Naive thymus-derived CD4-positive, alpha-beta T cell (primary cell): ENCODE measurements at regions not wholly inside any gene's neighbourhood (a gene's known extent, or its start where the extent isn't known, plus 50 kb on each side); places are given as distances from the start of the nearest gene placed in this dataset.
"Not testable (repeated sequence)": the region's sequence is repeated elsewhere in the genome, so short reads cannot be mapped to it uniquely, and the experiment has no call there.

Experiments used
- ATAC-seq: fragments of 150-1000 bp; cut with Tn5 transposase; 2 replicates; pipeline ENCODE4 v1.10.0; 2021; ENCODE audit warnings: mild to moderate bottlenecking, moderate library complexity
- CTCF ChIA-PET: fragments of 350-600 bp; sonication (Branson Sonifier 250); formaldehyde crosslinking; loops from one replicate; lab custom pipeline; 2021; ENCODE audit warnings: antibody characterized with exemption; lab: Charles Lee
- POLR2A ChIA-PET: fragments of 350-600 bp; sonication (Branson Sonifier 250); formaldehyde crosslinking; loops from one replicate; lab custom pipeline; 2021; ENCODE audit warnings: antibody characterized with exemption, inconsistent platforms; lab: Charles Lee
- DNase-seq, 9 donors: peaks; one replicate each; pipeline versions ENCODE4 v3.0.0 to v3.0.0-alpha.2; 2020 to 2022; ENCODE audit warnings: mixed read lengths in 1 of 9
- H3K27ac ChIP-seq: one replicate; pipeline ENCODE4 v1.7.0; 2013; ENCODE audit warnings: mild to moderate bottlenecking, low read depth, low read length, moderate library complexity
- H3K27me3 ChIP-seq, 2 donors: one replicate each; pipeline ENCODE4 v1.7.0; 2013; ENCODE audit warnings: low read length in 2 of 2, mild to moderate bottlenecking in 2 of 2, moderate library complexity in 2 of 2; ENCODE audit not compliant: control insufficient read depth in 2 of 2, insufficient read depth in 2 of 2
- H3K36me3 ChIP-seq, 3 experiments: 1 replicate in 2 of 3; 2 replicates in 1 of 3; pipeline ENCODE4 v1.7.0; 2013; ENCODE audit warnings: low read length in 3 of 3, mild to moderate bottlenecking in 3 of 3, moderate library complexity in 1 of 3; ENCODE audit not compliant: insufficient read depth in 3 of 3, control insufficient read depth in 2 of 3
- H3K4me1 ChIP-seq, 2 donors: one replicate each; pipeline ENCODE4 v1.7.0; 2013; ENCODE audit warnings: low read length in 2 of 2, mild to moderate bottlenecking in 2 of 2, moderate library complexity in 1 of 2; ENCODE audit not compliant: control insufficient read depth in 2 of 2, insufficient read depth in 2 of 2
- H3K4me3 ChIP-seq: 2 replicates; pipeline ENCODE4 v1.7.0; 2013; ENCODE audit warnings: mild to moderate bottlenecking, low read length
- H3K9me3 ChIP-seq, 3 experiments: 1 replicate in 2 of 3; 2 replicates in 1 of 3; pipeline ENCODE4 v1.7.0; 2013; ENCODE audit warnings: low read length in 3 of 3; ENCODE audit not compliant: control insufficient read depth in 2 of 3
- H3K27ac Mint-ChIP-seq, 9 donors: one replicate each; pipeline ENCODE4 v1.8.0; 2020 to 2022; ENCODE audit warnings: mixed read lengths in 9 of 9, mild to moderate bottlenecking in 8 of 9, moderate library complexity in 5 of 9, inconsistent platforms in 2 of 9
- H3K27me3 Mint-ChIP-seq, 5 donors: one replicate each; pipeline ENCODE4 v1.8.0; 2021 to 2022; ENCODE audit warnings: mixed read lengths in 5 of 5, mild to moderate bottlenecking in 1 of 5
- H3K36me3 Mint-ChIP-seq, 5 donors: one replicate each; pipeline ENCODE4 v1.8.0; 2020 to 2022; ENCODE audit warnings: mixed read lengths in 5 of 5, mild to moderate bottlenecking in 3 of 5, inconsistent platforms in 1 of 5
- H3K4me1 Mint-ChIP-seq, 7 donors: one replicate each; pipeline ENCODE4 v1.8.0; 2020 to 2022; ENCODE audit warnings: mixed read lengths in 7 of 7, mild to moderate bottlenecking in 3 of 7, inconsistent platforms in 1 of 7
- H3K4me3 Mint-ChIP-seq, 10 donors: one replicate each; pipeline ENCODE4 v1.8.0; 2020 to 2022; ENCODE audit warnings: mild to moderate bottlenecking in 10 of 10, mixed read lengths in 10 of 10, moderate library complexity in 6 of 10, inconsistent platforms in 2 of 10
- H3K9me3 Mint-ChIP-seq, 11 donors: one replicate each; pipeline ENCODE4 v1.8.0; 2020 to 2022; ENCODE audit warnings: mixed read lengths in 11 of 11, mild to moderate bottlenecking in 4 of 11, inconsistent platforms in 1 of 11, moderate library complexity in 1 of 11
- intact Hi-C, 2 donors: fragments of 100-400 bp; cut with micrococcal nuclease; formaldehyde crosslinking; loops; one replicate each; pipeline ENCODE4 v1.15.1; 2023

DNA sequence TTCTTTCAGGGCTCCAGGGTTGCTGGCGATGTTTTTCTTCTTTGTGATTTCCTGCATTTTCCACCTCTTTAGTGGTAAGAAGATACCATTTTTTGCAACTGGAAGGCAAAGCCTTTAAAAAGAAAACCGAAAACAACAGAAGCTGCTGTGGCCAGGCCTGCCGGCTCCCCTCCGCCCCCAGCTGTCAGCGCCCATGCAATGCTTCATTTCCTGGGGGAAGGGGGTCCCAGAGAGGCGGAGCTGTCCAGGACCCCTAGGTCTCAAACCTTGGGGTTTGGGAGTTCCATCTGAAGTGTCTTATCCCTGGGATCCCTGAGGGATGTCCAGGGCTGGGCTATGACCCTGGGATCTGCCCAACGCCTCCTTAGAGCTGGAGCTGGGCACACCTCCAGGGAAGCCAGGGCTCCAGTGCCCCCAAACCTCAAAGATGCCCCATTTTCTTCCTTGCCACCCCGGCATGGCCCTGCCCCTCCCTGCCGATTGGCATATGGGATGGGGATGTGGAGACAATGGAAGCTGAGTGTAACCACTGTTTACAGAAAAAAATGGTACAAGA, 257.2 kb upstream of the MVB12B start:
- H3K27ac ChIP-seq: no peak overlapping the region
- intact Hi-C loops: no loop called here
- DNase-seq: no peak
- no peak for ATAC-seq
- no peaks in the 10 kb centered on the region for H3K36me3 Mint-ChIP-seq
- no peak overlapping the region for H3K4me3 ChIP-seq
- H3K4me3 Mint-ChIP-seq: no peak overlapping the region
- peaks cover 0 to 4% (median 0%) of the 10 kb centered on the region in 11 donors for H3K9me3 Mint-ChIP-seq
- H3K4me1 Mint-ChIP-seq: peaks cover 0 to 4% (median 0%) of the 10 kb centered on the region in 7 donors
- H3K27me3 ChIP-seq: no peaks in the 10 kb centered on the region
- H3K36me3 ChIP-seq: no peaks in the 10 kb centered on the region
- H3K27me3 Mint-ChIP-seq: peaks cover 2 to 40% (median 29%) of the 10 kb centered on the region in 5 donors
- no peaks in the 10 kb centered on the region for H3K9me3 ChIP-seq
- H3K4me1 ChIP-seq: no peaks in the 10 kb centered on the region
- POLR2A ChIA-PET: no interaction called here
- no peak overlapping the region for H3K27ac Mint-ChIP-seq
- CTCF ChIA-PET: no interaction called here

DNA sequence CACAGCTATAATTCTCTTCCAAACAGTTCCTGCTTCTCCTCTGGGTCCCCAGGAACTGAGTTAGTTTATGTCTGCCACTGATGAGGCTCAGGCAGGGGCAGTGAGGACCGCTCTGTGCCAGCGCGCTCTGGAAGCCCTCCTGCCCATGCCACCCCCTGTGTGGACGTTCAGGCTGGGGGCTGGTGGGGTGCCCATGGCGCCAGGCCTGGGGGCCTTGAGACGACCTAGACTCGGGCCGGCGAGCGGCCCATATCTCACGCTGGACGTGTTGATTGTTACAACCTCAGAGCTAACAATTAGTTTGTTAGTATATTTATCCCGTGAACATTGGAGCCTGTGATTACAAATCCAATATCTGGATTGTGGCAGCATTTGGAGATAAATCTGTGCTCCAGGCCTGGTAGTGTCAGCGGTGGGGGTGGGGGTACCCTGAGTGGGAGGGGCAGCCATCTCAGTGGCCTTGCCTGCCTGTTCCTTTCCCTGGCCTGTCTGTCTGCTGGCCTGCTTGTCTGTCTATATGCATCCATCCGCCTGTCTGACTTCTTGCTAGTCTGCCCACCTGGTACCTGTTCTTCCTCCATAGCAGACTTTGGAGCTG, 256.5 kb upstream of the MVB12B start:
- Histone ChIP-seq H3K9me3 (no peaks in the 10 kb centered on the region), H3K4me1 (no peaks in the 10 kb centered on the region), H3K4me3 (no peak overlapping the region), H3K27me3 (no peaks in the 10 kb centered on the region), H3K27ac (no peak overlapping the region), H3K36me3 (no peaks in the 10 kb centered on the region)
- DNase-seq (no peak), ATAC-seq (no peak)
- intact Hi-C loops: no loop called here
- H3K36me3 Mint-ChIP-seq: no peaks in the 10 kb centered on the region
- peaks cover 2 to 40% (median 25%) of the 10 kb centered on the region in 5 donors for H3K27me3 Mint-ChIP-seq
- peaks cover 0 to 4% (median 0%) of the 10 kb centered on the region in 11 donors for H3K9me3 Mint-ChIP-seq
- CTCF ChIA-PET: interaction anchor here (0.6 kb wide), 1 partner anchor 143 kb away, joined by 3 read pairs; no protein-coding TSS in a partner anchor
- no peak overlapping the region for H3K27ac Mint-ChIP-seq
- H3K4me1 Mint-ChIP-seq: peaks cover 0 to 4% (median 0%) of the 10 kb centered on the region in 7 donors
- POLR2A ChIA-PET: no interaction called here
- no peak overlapping the region for H3K4me3 Mint-ChIP-seq

DNA sequence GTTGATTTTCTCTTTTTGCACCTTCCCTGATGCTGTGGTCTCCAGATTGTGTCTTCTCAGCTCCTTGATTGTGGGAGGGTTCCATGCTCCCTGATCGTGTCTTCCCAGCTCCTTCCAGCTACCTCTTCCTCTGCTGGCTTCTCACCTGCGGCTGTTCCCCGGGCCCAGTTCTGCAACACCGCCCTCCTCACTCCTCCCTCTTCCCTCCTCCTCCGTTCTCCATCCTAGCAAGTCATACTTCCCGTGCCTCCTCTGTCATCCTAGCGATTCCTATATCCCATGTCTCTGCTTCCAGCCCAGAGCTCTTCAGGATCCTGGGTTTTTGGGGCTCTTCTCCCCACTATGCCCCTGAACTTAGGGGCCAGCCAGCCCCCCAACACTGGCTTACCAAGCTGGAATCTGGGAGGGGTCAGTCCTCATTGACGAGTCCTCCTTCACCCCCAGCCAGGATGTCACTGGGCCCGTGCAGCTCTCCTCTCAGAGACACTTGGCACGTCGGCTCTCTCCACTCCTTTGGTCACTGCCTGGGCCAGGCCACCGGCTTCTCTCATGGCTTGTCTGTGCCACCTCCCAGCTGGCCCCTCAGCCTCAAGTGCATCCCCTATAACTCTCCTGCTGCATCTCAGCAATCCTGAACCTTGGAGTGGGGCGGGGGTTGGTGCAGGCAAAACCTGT, 255.4 kb upstream of the MVB12B start:
- ChIA-PET CTCF (no interaction called here), POLR2A (no interaction called here)
- Histone ChIP-seq H3K27me3 (no peaks in the 10 kb centered on the region), H3K4me1 (no peaks in the 10 kb centered on the region), H3K27ac (no peak overlapping the region), H3K36me3 (no peaks in the 10 kb centered on the region), H3K4me3 (no peak overlapping the region), H3K9me3 (no peaks in the 10 kb centered on the region)
- DNase-seq (no peak), ATAC-seq (no peak)
- Mint-ChIP-seq H3K36me3 (no peaks in the 10 kb centered on the region), H3K27ac (no peak overlapping the region), H3K4me1 (peaks cover 0 to 2% (median 0%) of the 10 kb centered on the region in 7 donors), H3K9me3 (peaks cover 0 to 4% (median 0%) of the 10 kb centered on the region in 11 donors), H3K27me3 (peaks cover 2 to 35% (median 19%) of the 10 kb centered on the region in 5 donors), H3K4me3 (no peak overlapping the region)
- intact Hi-C loops: no loop called here

DNA sequence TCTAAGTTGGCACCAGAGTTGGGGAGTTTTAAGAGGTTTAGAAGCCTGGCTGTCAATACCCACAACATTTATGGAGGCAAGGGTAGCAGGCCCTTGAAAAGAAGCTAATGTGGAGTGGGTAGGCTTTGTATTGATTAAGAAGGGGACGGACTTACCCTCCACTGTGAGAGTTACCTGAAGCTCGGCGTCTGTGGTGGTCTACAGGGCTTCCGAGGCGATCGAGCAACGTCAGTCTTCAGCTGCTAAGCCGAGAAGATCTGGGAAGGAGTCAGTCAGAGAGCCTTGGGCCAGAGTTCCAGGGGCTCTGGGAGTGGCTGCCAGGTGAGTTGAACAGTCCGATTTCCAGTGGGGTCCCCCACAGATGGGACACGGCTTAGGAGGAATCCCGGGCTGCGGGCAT, 249.0 kb upstream of the MVB12B start:
- DNase-seq, ATAC-seq, CTCF ChIA-PET, H3K4me1 ChIP-seq, H3K36me3 Mint-ChIP-seq, H3K9me3 Mint-ChIP-seq, intact Hi-C loops, H3K4me1 Mint-ChIP-seq, H3K9me3 ChIP-seq, H3K27ac ChIP-seq, H3K27me3 ChIP-seq, H3K4me3 ChIP-seq, H3K4me3 Mint-ChIP-seq, POLR2A ChIA-PET, H3K27ac Mint-ChIP-seq, H3K36me3 ChIP-seq: not testable (repeated sequence)
- H3K27me3 Mint-ChIP-seq: peaks cover 2 to 39% (median 21%) of the 10 kb centered on the region in 5 donors

DNA sequence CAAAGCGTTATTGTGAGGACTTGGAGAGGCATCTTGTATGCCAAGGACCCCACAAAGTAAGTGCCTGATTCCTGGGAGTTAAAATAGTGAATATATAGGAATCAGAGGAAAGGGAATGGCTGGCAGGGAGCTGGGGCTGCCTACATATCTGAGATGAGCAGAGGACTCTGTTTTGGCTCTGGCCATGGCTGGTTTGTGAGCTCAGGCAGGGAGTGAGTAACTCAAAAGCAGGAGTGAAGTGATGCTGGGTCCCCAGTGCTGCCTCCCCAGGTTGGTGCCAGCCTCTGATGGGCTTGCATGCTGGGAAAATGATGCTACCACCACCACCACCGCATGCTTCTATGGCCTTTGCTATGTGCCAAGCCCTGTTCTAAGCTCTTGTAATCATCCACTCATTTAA, 246.0 kb upstream of the MVB12B start:
- no peaks in the 10 kb centered on the region for H3K36me3 ChIP-seq
- intact Hi-C loops: no loop called here
- no peak for DNase-seq
- peaks cover 2 to 49% (median 32%) of the 10 kb centered on the region in 5 donors for H3K27me3 Mint-ChIP-seq
- H3K4me1 Mint-ChIP-seq: peaks cover 10 to 22% (median 18%) of the 10 kb centered on the region in 7 donors
- no peaks in the 10 kb centered on the region for H3K27me3 ChIP-seq
- POLR2A ChIA-PET: no interaction called here
- no peak overlapping the region for H3K27ac ChIP-seq
- H3K36me3 Mint-ChIP-seq: peaks cover 0 to 3% (median 0%) of the 10 kb centered on the region in 5 donors
- H3K4me3 ChIP-seq: no peak overlapping the region
- peaks cover 0 to 6% of the 10 kb centered on the region in 2 donors for H3K4me1 ChIP-seq
- no peak for ATAC-seq
- CTCF ChIA-PET: no interaction called here
- peaks cover 0 to 9% (median 4%) of the 10 kb centered on the region in 11 donors for H3K9me3 Mint-ChIP-seq
- no peak overlapping the region for H3K27ac Mint-ChIP-seq
- H3K9me3 ChIP-seq: no peaks in the 10 kb centered on the region
- no peak overlapping the region for H3K4me3 Mint-ChIP-seq

DNA sequence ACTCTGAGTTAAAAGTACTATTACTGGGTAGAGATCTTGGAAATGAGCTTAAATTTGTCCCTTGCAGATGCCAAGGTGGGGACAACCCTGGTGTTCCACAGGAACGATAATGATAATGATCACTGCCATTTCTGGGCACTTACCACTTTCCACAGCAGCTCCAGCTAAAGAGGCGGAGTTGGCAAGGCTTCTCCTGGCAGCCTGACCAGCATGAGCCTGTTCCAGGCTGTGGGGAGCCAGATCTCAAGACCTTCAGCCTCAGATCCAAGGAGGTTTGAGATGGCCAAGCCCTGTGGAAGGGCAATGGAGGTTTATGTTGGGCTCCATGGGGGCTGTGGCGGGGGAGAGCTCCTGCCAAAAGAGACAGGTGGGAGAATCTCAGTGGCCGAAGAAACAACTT, 244.9 kb upstream of the MVB12B start:
- Mint-ChIP-seq H3K4me1 (peaks cover 10 to 22% (median 18%) of the 10 kb centered on the region in 7 donors), H3K27ac (no peak overlapping the region), H3K36me3 (peaks cover 0 to 3% (median 0%) of the 10 kb centered on the region in 5 donors), H3K4me3 (no peak overlapping the region), H3K9me3 (peaks cover 0 to 9% (median 4%) of the 10 kb centered on the region in 11 donors), H3K27me3 (peaks cover 2 to 52% (median 32%) of the 10 kb centered on the region in 5 donors)
- Histone ChIP-seq H3K4me1 (peaks cover 0 to 6% of the 10 kb centered on the region in 2 donors), H3K4me3 (no peak overlapping the region), H3K27me3 (no peaks in the 10 kb centered on the region), H3K27ac (no peak overlapping the region), H3K36me3 (no peaks in the 10 kb centered on the region), H3K9me3 (no peaks in the 10 kb centered on the region)
- ChIA-PET CTCF (no interaction called here), POLR2A (no interaction called here)
- DNase-seq (no peak), ATAC-seq (no peak)
- intact Hi-C loops: no loop called here
